ENCODE measurements at regions not wholly inside any gene's neighbourhood (a gene's known extent, or its start where the extent isn't known, plus 50 kb on each side); places are given as distances from the start of the nearest gene placed in this dataset.

- Histone ChIP-seq H3K4me2 (ENCODE audit: low read length) (no peak overlapping the region), H4K8ac (ENCODE audit: low read depth, low read length) (no peak overlapping the region), H2BK5ac (ENCODE audit: low read length) (no peak overlapping the region), H2AK5ac (ENCODE audit: low read length) (no peak overlapping the region), H3K4ac (ENCODE audit: low read depth, low read length) (no peak overlapping the region), H3K4me3 (ENCODE audit: low read length) (no peak overlapping the region), H3K79me1 (ENCODE audit: low read length) (no peaks in the 10 kb centered on the region), H3K23ac (ENCODE audit: low read length) (no peak overlapping the region), H2BK15ac (replicated peaks; ENCODE audit: low read depth) (no peak overlapping the region), H3K36me3 (ENCODE audit: control insufficient read depth, insufficient read depth, low read length) (no peaks in the 10 kb centered on the region), H3K18ac (ENCODE audit: low read length) (no peak overlapping the region), H3K9ac (ENCODE audit: low read length) (no peak overlapping the region), H3K4me1 (ENCODE audit: control insufficient read depth, low read depth, low read length) (no peaks in the 10 kb centered on the region), H3K79me2 (ENCODE audit: control insufficient read depth, insufficient read depth, low read length) (no peaks in the 10 kb centered on the region), H3K27me3 (ENCODE audit: insufficient read depth, low read length, poor library complexity) (no peaks in the 10 kb centered on the region), H3K56ac (ENCODE audit: low read length) (no peak overlapping the region), H3K27ac (ENCODE audit: low read depth, low read length) (no peak overlapping the region), H2BK120ac (ENCODE audit: low read depth, low read length) (no peak overlapping the region), H4K5ac (ENCODE audit: low read length) (no peak overlapping the region)
- no peak for DNase-seq
Observed at GRCh38 chr13:42389041-42389440, 117.1 kb downstream of the AKAP11 start.

GRCh38 chr13:42392180-42392579 lies 120.2 kb downstream of the AKAP11 start:
- no peak overlapping the region for H2BK120ac ChIP-seq (ENCODE audit: low read depth, low read length)
- H2AK5ac ChIP-seq (ENCODE audit: low read length) = no peak overlapping the region
- no peak overlapping the region for H2BK5ac ChIP-seq (ENCODE audit: low read length)
- no peaks in the 10 kb centered on the region for H3K79me2 ChIP-seq (ENCODE audit: control insufficient read depth, insufficient read depth, low read length)
- no peak overlapping the region for H3K9ac ChIP-seq (ENCODE audit: low read length)
- no peaks in the 10 kb centered on the region for H3K27me3 ChIP-seq (ENCODE audit: insufficient read depth, low read length, poor library complexity)
- no peak overlapping the region for H3K23ac ChIP-seq (ENCODE audit: low read length)
- no peak overlapping the region for H3K4me2 ChIP-seq (ENCODE audit: low read length)
- no peaks in the 10 kb centered on the region for H3K4me1 ChIP-seq (ENCODE audit: control insufficient read depth, low read depth, low read length)
- H3K4me3 ChIP-seq (ENCODE audit: low read length) = no peak overlapping the region
- no CpG with 5 or more reads among the region's 1 CpG for WGBS (ENCODE audit: extremely low coverage, insufficient coverage, low lambda C conversion rate)
- no peak overlapping the region for H4K8ac ChIP-seq (ENCODE audit: low read depth, low read length)
- no peak overlapping the region for H3K27ac ChIP-seq (ENCODE audit: low read depth, low read length)
- no peaks in the 10 kb centered on the region for H3K79me1 ChIP-seq (ENCODE audit: low read length)
- H3K4ac ChIP-seq (ENCODE audit: low read depth, low read length) = no peak overlapping the region
- H2BK15ac ChIP-seq (replicated peaks; ENCODE audit: low read depth) = no peak overlapping the region
- H3K56ac ChIP-seq (ENCODE audit: low read length) = no peak overlapping the region
- no peak for DNase-seq
- H4K5ac ChIP-seq (ENCODE audit: low read length) = no peak overlapping the region
- H3K36me3 ChIP-seq (ENCODE audit: control insufficient read depth, insufficient read depth, low read length) = no peaks in the 10 kb centered on the region
- no peak overlapping the region for H3K18ac ChIP-seq (ENCODE audit: low read length)

GRCh38 chr13:42392716-42393572 lies 121.0 kb downstream of the AKAP11 start:
- Histone ChIP-seq H4K8ac (ENCODE audit: low read depth, low read length) (no peak overlapping the region), H3K79me2 (ENCODE audit: control insufficient read depth, insufficient read depth, low read length) (no peaks in the 10 kb centered on the region), H3K18ac (ENCODE audit: low read length) (no peak overlapping the region), H2BK5ac (ENCODE audit: low read length) (no peak overlapping the region), H3K23ac (ENCODE audit: low read length) (no peak overlapping the region), H3K4me1 (ENCODE audit: control insufficient read depth, low read depth, low read length) (no peaks in the 10 kb centered on the region), H3K79me1 (ENCODE audit: low read length) (no peaks in the 10 kb centered on the region), H2AK5ac (ENCODE audit: low read length) (no peak overlapping the region), H3K56ac (ENCODE audit: low read length) (no peak overlapping the region), H3K27me3 (ENCODE audit: insufficient read depth, low read length, poor library complexity) (no peaks in the 10 kb centered on the region), H3K4me3 (ENCODE audit: low read length) (no peak overlapping the region), H2BK120ac (ENCODE audit: low read depth, low read length) (no peak overlapping the region), H3K4ac (ENCODE audit: low read depth, low read length) (no peak overlapping the region), H3K4me2 (ENCODE audit: low read length) (no peak overlapping the region), H3K36me3 (ENCODE audit: control insufficient read depth, insufficient read depth, low read length) (no peaks in the 10 kb centered on the region), H3K27ac (ENCODE audit: low read depth, low read length) (no peak overlapping the region), H2BK15ac (replicated peaks; ENCODE audit: low read depth) (no peak overlapping the region), H3K9ac (ENCODE audit: low read length) (no peak overlapping the region), H4K5ac (ENCODE audit: low read length) (no peak overlapping the region)
- DNase-seq = peak; percentile 9
- WGBS (ENCODE audit: extremely low coverage, insufficient coverage, low lambda C conversion rate) = no CpG with 5 or more reads among the region's 6 CpGs

GRCh38 chr13:42393573-42394360 lies 121.8 kb downstream of the AKAP11 start:
- Histone ChIP-seq H3K4me3 (ENCODE audit: low read length) (no peak overlapping the region), H2AK5ac (ENCODE audit: low read length) (no peak overlapping the region), H3K4me1 (ENCODE audit: control insufficient read depth, low read depth, low read length) (no peaks in the 10 kb centered on the region), H3K9ac (ENCODE audit: low read length) (no peak overlapping the region), H3K27me3 (ENCODE audit: insufficient read depth, low read length, poor library complexity) (no peaks in the 10 kb centered on the region), H4K5ac (ENCODE audit: low read length) (no peak overlapping the region), H4K8ac (ENCODE audit: low read depth, low read length) (no peak overlapping the region), H3K27ac (ENCODE audit: low read depth, low read length) (no peak overlapping the region), H2BK120ac (ENCODE audit: low read depth, low read length) (no peak overlapping the region), H2BK5ac (ENCODE audit: low read length) (no peak overlapping the region), H3K4me2 (ENCODE audit: low read length) (no peak overlapping the region), H3K36me3 (ENCODE audit: control insufficient read depth, insufficient read depth, low read length) (no peaks in the 10 kb centered on the region), H3K56ac (ENCODE audit: low read length) (no peak overlapping the region), H3K23ac (ENCODE audit: low read length) (no peak overlapping the region), H2BK15ac (replicated peaks; ENCODE audit: low read depth) (no peak overlapping the region), H3K79me1 (ENCODE audit: low read length) (no peaks in the 10 kb centered on the region), H3K79me2 (ENCODE audit: control insufficient read depth, insufficient read depth, low read length) (no peaks in the 10 kb centered on the region), H3K18ac (ENCODE audit: low read length) (no peak overlapping the region), H3K4ac (ENCODE audit: low read depth, low read length) (no peak overlapping the region)
- no peak for DNase-seq
- no CpG with 5 or more reads among the region's 5 CpGs for WGBS (ENCODE audit: extremely low coverage, insufficient coverage, low lambda C conversion rate)

- no peak overlapping the region for H3K9ac ChIP-seq (ENCODE audit: low read length)
- no peak overlapping the region for H4K8ac ChIP-seq (ENCODE audit: low read depth, low read length)
- no peak overlapping the region for H3K4ac ChIP-seq (ENCODE audit: low read depth, low read length)
- DNase-seq = no peak
- no CpG with 5 or more reads among the region's 4 CpGs for WGBS (ENCODE audit: extremely low coverage, insufficient coverage, low lambda C conversion rate)
- no peak overlapping the region for H3K18ac ChIP-seq (ENCODE audit: low read length)
- H2BK15ac ChIP-seq (replicated peaks; ENCODE audit: low read depth) = no peak overlapping the region
- H3K27me3 ChIP-seq (ENCODE audit: insufficient read depth, low read length, poor library complexity) = no peaks in the 10 kb centered on the region
- no peak overlapping the region for H3K23ac ChIP-seq (ENCODE audit: low read length)
- no peak overlapping the region for H3K27ac ChIP-seq (ENCODE audit: low read depth, low read length)
- no peaks in the 10 kb centered on the region for H3K79me2 ChIP-seq (ENCODE audit: control insufficient read depth, insufficient read depth, low read length)
- no peaks in the 10 kb centered on the region for H3K4me1 ChIP-seq (ENCODE audit: control insufficient read depth, low read depth, low read length)
- H2BK5ac ChIP-seq (ENCODE audit: low read length) = no peak overlapping the region
- no peak overlapping the region for H3K4me2 ChIP-seq (ENCODE audit: low read length)
- H3K56ac ChIP-seq (ENCODE audit: low read length) = no peak overlapping the region
- no peaks in the 10 kb centered on the region for H3K36me3 ChIP-seq (ENCODE audit: control insufficient read depth, insufficient read depth, low read length)
- H3K4me3 ChIP-seq (ENCODE audit: low read length) = no peak overlapping the region
- H2BK120ac ChIP-seq (ENCODE audit: low read depth, low read length) = no peak overlapping the region
- no peak overlapping the region for H2AK5ac ChIP-seq (ENCODE audit: low read length)
- no peak overlapping the region for H4K5ac ChIP-seq (ENCODE audit: low read length)
- H3K79me1 ChIP-seq (ENCODE audit: low read length) = no peaks in the 10 kb centered on the region
Observed at GRCh38 chr13:42394361-42394708, 122.4 kb downstream of the AKAP11 start.

Data from mesendoderm (in vitro differentiated cells).